Left ventricle myocardium inferior (tissue), 1 donor: ENCODE measurements at regions not wholly inside any gene's neighbourhood (a gene's known extent, or its start where the extent isn't known, plus 50 kb on each side); places are given as distances from the start of the nearest gene placed in this dataset.

Source experiments
- DNase-seq: peaks from one replicate; pipeline ENCODE4 v3.0.0-alpha.2; 2020
- H3K27ac ChIP-seq: fragments of 200-600 bp; replicated peaks from 2 replicates; pipeline ENCODE4 v1.8.0; 2021
- H3K27me3 ChIP-seq: fragments of 200-600 bp; 2 replicates; pipeline ENCODE4 v1.8.0; 2021; ENCODE audit warnings: low read depth
- H3K36me3 ChIP-seq: fragments of 200-600 bp; 2 replicates; pipeline ENCODE4 v1.8.0; 2021
- H3K4me1 ChIP-seq: fragments of 200-600 bp; 2 replicates; pipeline ENCODE4 v1.8.0; 2021
- H3K4me3 ChIP-seq: fragments of 200-600 bp; 2 replicates; pipeline ENCODE4 v1.8.0; 2021; ENCODE audit warnings: mild to moderate bottlenecking, moderate library complexity
- H3K9me3 ChIP-seq: fragments of 200-600 bp; replicated peaks from 2 replicates; pipeline ENCODE4 v1.8.0; 2021
- CTCF ChIP-seq: fragments of 200-600 bp; IDR thresholded peaks from 2 replicates; pipeline ENCODE4 v1.8.0; 2021; ENCODE audit warnings: antibody characterized with exemption, mild to moderate bottlenecking, borderline replicate concordance
- intact Hi-C: fragments of 100-400 bp; cut with micrococcal nuclease; formaldehyde crosslinking; loops from one replicate; pipeline ENCODE4 v1.11.0; 2022
- donor health status: DM: no; HTN: yes; CAD: no; lungs with severe emphysema.

- Histone ChIP-seq H3K27me3 (peaks cover 43% of the 10 kb centered on the region), H3K27ac (no peak overlapping the region), H3K36me3 (no peaks in the 10 kb centered on the region), H3K4me3 (no peak overlapping the region), H3K9me3 (no peaks in the 10 kb centered on the region), H3K4me1 (no peaks in the 10 kb centered on the region)
- TF ChIP-seq CTCF = no peak
- DNase-seq = no peak
- intact Hi-C loops = no loop called here
Measured at GRCh38 chr10:9239298-9239697, 1184.8 kb downstream of the GATA3 start.

GRCh38 chr10:9243941-9244411, 1189.5 kb downstream of the GATA3 start:
- intact Hi-C loops = no loop called here
- peaks cover 30% of the 10 kb centered on the region for H3K27me3 ChIP-seq
- no peaks in the 10 kb centered on the region for H3K4me1 ChIP-seq
- H3K27ac ChIP-seq = no peak overlapping the region
- no peak for TF ChIP-seq CTCF
- H3K9me3 ChIP-seq = no peaks in the 10 kb centered on the region
- H3K36me3 ChIP-seq = no peaks in the 10 kb centered on the region
- H3K4me3 ChIP-seq = no peak overlapping the region
- no peak for DNase-seq

- no peak overlapping the region for H3K27ac ChIP-seq
- intact Hi-C loops = no loop called here
- peaks cover 23% of the 10 kb centered on the region for H3K27me3 ChIP-seq
- no peak overlapping the region for H3K4me3 ChIP-seq
- no peaks in the 10 kb centered on the region for H3K36me3 ChIP-seq
- no peak for DNase-seq
- H3K9me3 ChIP-seq = peaks cover under 1% of the 10 kb centered on the region
- no peak for TF ChIP-seq CTCF
- H3K4me1 ChIP-seq = no peaks in the 10 kb centered on the region
Measured at GRCh38 chr10:9244864-9245263, 1190.4 kb downstream of the GATA3 start.

- TF ChIP-seq CTCF = no peak
- no peak for DNase-seq
- H3K9me3 ChIP-seq = peaks cover 7% of the 10 kb centered on the region
- intact Hi-C loops = no loop called here
- no peaks in the 10 kb centered on the region for H3K36me3 ChIP-seq
- no peak overlapping the region for H3K4me3 ChIP-seq
- H3K4me1 ChIP-seq = no peaks in the 10 kb centered on the region
- no peak overlapping the region for H3K27ac ChIP-seq
- no peaks in the 10 kb centered on the region for H3K27me3 ChIP-seq
Measured at GRCh38 chr10:9253121-9253520, 1198.6 kb downstream of the GATA3 start.

GRCh38 chr10:9254353-9254752, 1199.9 kb downstream of the GATA3 start:
- no peaks in the 10 kb centered on the region for H3K4me1 ChIP-seq
- no peak for TF ChIP-seq CTCF
- H3K36me3 ChIP-seq = no peaks in the 10 kb centered on the region
- peaks cover 7% of the 10 kb centered on the region for H3K9me3 ChIP-seq
- no peak overlapping the region for H3K4me3 ChIP-seq
- H3K27ac ChIP-seq = no peak overlapping the region
- intact Hi-C loops = no loop called here
- H3K27me3 ChIP-seq = no peaks in the 10 kb centered on the region
- DNase-seq = no peak

- Histone ChIP-seq H3K36me3 (no peaks in the 10 kb centered on the region), H3K4me1 (no peaks in the 10 kb centered on the region), H3K27ac (no peak overlapping the region), H3K27me3 (peaks cover 17% of the 10 kb centered on the region), H3K9me3 (no peaks in the 10 kb centered on the region), H3K4me3 (no peak overlapping the region)
- DNase-seq = no peak
- intact Hi-C loops = no loop called here
- TF ChIP-seq CTCF = no peak
Measured at GRCh38 chr10:9260690-9261089, 1206.2 kb downstream of the GATA3 start.
